Keratinocyte (primary cell): ENCODE measurements at regions not wholly inside any gene's neighbourhood (a gene's known extent, or its start where the extent isn't known, plus 50 kb on each side); places are given as distances from the start of the nearest gene placed in this dataset.

ENCODE experiments used
- DNase-seq: peaks from one replicate; pipeline ENCODE4 v3.0.0-alpha.2; 2011; ENCODE audit warnings: low read depth, missing footprints, low spot score
- FAIRE-seq: peaks from 2 replicates; lab custom pipeline; 2011; peaks lifted over from hg19 to GRCh38; lab: Jason Lieb, UNC
- H2AFZ ChIP-seq: 2 replicates; pipeline ENCODE4 v1.6.0; 2012; ENCODE audit warnings: low read length, control low read depth, inconsistent platforms; ENCODE audit not compliant: control insufficient read depth
- H3K27ac ChIP-seq: 2 replicates; pipeline ENCODE4 v1.5.1; 2011; ENCODE audit warnings: low read length; ENCODE audit not compliant: control insufficient read depth, insufficient read depth
- H3K27me3 ChIP-seq: 3 replicates; pipeline ENCODE4 v1.6.0; 2011; ENCODE audit warnings: low read length; ENCODE audit not compliant: control insufficient read depth, insufficient read depth; ENCODE audit errors: extremely low read depth
- H3K36me3 ChIP-seq, 2 experiments: 2 replicates in 1 of 2; 3 replicates in 1 of 2; pipeline ENCODE4 v1.5.1; 2011; ENCODE audit warnings: low read length in 2 of 2, mild to moderate bottlenecking in 1 of 2; ENCODE audit not compliant: control insufficient read depth in 2 of 2, insufficient read depth in 2 of 2; ENCODE audit errors: extremely low read depth in 1 of 2
- H3K4me1 ChIP-seq: 3 replicates; pipeline ENCODE4 v1.5.1; 2011; ENCODE audit warnings: low read length; ENCODE audit not compliant: control insufficient read depth, insufficient read depth; ENCODE audit errors: extremely low read depth
- H3K4me2 ChIP-seq: 3 replicates; pipeline ENCODE4 v1.6.0; 2011; ENCODE audit warnings: low read depth, low read length; ENCODE audit not compliant: control insufficient read depth, insufficient read depth; ENCODE audit errors: extremely low read depth
- H3K4me3 ChIP-seq, 3 experiments: fragments of 200-600 bp in 1 of 3; sonication (generic) in 1 of 3; 2 replicates in 2 of 3; 3 replicates in 1 of 3; pipeline ENCODE4 v1.5.1; 2011 to 2016; ENCODE audit warnings: low read length in 3 of 3, mild to moderate bottlenecking in 3 of 3, control low read depth in 2 of 3, inconsistent platforms in 1 of 3, low read depth in 1 of 3, mixed read lengths in 1 of 3, mixed run types in 1 of 3, moderate library complexity in 1 of 3; ENCODE audit not compliant: control insufficient read depth in 2 of 3, insufficient read depth in 2 of 3; ENCODE audit errors: extremely low read depth in 1 of 3
- H3K79me2 ChIP-seq: 2 replicates; pipeline ENCODE4 v1.6.0; 2012; ENCODE audit warnings: low read length; ENCODE audit not compliant: control insufficient read depth, insufficient read depth
- H3K9ac ChIP-seq: 3 replicates; pipeline ENCODE4 v1.6.0; 2011; ENCODE audit warnings: low read length; ENCODE audit not compliant: control insufficient read depth, insufficient read depth; ENCODE audit errors: extremely low read depth
- H3K9me1 ChIP-seq: 3 replicates; pipeline ENCODE4 v1.6.0; 2011; ENCODE audit warnings: low read length; ENCODE audit not compliant: control insufficient read depth, insufficient read depth; ENCODE audit errors: extremely low read depth
- H3K9me3 ChIP-seq: 2 replicates; pipeline ENCODE4 v1.5.1; 2012; ENCODE audit warnings: low read depth, low read length; ENCODE audit not compliant: control insufficient read depth
- H4K20me1 ChIP-seq: 3 replicates; pipeline ENCODE4 v1.6.0; 2011; ENCODE audit warnings: low read length; ENCODE audit not compliant: control insufficient read depth, insufficient read depth; ENCODE audit errors: extremely low read depth
- EZH2 ChIP-seq: IDR thresholded peaks from one replicate; pipeline ENCODE4 v1.6.1; 2012; ENCODE audit warnings: inconsistent platforms, mild to moderate bottlenecking, low read length, moderate library complexity
- dilution Hi-C: fragments of 300-500 bp; cut with MboI; formaldehyde crosslinking; loops from one replicate; pipeline ENCODE4 v1.7.0; 2020; ENCODE audit warnings: low sequenced_read_pairs; ENCODE audit not compliant: extremely low pct_ligation_motif_present
- TF ChIP-seq, protein P1 (sequence below), 3 experiments: IDR thresholded peaks in 1 of 3; conservative IDR thresholded peaks in 1 of 3; optimal IDR thresholded peaks in 1 of 3; 2 replicates in 2 of 3; 3 replicates in 1 of 3; pipeline versions ENCODE3 to v1.5.1; 2011; ENCODE audit warnings: low read length in 3 of 3, mild to moderate bottlenecking in 3 of 3, moderate library complexity in 2 of 3, control low read depth in 1 of 3, inconsistent platforms in 1 of 3; ENCODE audit not compliant: insufficient read depth in 2 of 3; ENCODE audit errors: extremely low read depth in 1 of 3

DNA sequence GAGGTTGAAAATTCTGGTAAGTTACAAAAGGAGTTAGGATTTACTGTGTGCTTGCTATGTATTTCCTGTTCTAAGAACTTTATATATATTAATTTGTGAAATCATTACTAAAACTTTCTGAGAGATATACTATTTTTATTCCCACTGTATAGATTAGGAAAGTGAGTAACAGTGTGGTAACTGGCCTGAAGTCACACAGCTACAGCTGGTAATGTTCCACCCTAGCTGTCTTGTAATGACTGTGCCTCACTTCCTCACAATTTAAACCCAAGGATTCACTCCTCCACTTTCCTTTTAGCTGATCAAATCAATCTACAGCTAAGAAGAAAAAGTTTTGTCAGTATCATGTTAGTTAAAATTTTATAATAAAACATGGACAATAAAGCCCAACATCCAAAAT, 278.8 kb downstream of the GAS1 start:
- Histone ChIP-seq H3K4me3 (no peak overlapping the region), H3K27me3 (no peaks in the 10 kb centered on the region), H3K4me1 (peaks cover 11% of the 10 kb centered on the region), H3K9me1 (no peaks in the 10 kb centered on the region), H3K79me2 (no peaks in the 10 kb centered on the region), H4K20me1 (no peaks in the 10 kb centered on the region), H3K9me3 (no peaks in the 10 kb centered on the region), H3K9ac (no peak overlapping the region), H2AFZ (no peak overlapping the region), H3K4me2 (no peak overlapping the region), H3K36me3 (no peaks in the 10 kb centered on the region), H3K27ac (no peak overlapping the region)
- DNase-seq = no peak
- TF ChIP-seq, protein P1, sequence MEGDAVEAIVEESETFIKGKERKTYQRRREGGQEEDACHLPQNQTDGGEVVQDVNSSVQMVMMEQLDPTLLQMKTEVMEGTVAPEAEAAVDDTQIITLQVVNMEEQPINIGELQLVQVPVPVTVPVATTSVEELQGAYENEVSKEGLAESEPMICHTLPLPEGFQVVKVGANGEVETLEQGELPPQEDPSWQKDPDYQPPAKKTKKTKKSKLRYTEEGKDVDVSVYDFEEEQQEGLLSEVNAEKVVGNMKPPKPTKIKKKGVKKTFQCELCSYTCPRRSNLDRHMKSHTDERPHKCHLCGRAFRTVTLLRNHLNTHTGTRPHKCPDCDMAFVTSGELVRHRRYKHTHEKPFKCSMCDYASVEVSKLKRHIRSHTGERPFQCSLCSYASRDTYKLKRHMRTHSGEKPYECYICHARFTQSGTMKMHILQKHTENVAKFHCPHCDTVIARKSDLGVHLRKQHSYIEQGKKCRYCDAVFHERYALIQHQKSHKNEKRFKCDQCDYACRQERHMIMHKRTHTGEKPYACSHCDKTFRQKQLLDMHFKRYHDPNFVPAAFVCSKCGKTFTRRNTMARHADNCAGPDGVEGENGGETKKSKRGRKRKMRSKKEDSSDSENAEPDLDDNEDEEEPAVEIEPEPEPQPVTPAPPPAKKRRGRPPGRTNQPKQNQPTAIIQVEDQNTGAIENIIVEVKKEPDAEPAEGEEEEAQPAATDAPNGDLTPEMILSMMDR (optimal IDR thresholded peaks at IDR 0.05 in 1 of 3, IDR thresholded peaks at IDR 0.05 in 1 of 3, conservative IDR thresholded peaks at IDR 0.05 in 1 of 3; ENCODE audit: extremely low read depth in 1 of 3, insufficient read depth in 2 of 3, low read length in 3 of 3) = no peak
- TF ChIP-seq EZH2 = no peak
- FAIRE-seq = no peak
- dilution Hi-C loops = no loop called here

DNA sequence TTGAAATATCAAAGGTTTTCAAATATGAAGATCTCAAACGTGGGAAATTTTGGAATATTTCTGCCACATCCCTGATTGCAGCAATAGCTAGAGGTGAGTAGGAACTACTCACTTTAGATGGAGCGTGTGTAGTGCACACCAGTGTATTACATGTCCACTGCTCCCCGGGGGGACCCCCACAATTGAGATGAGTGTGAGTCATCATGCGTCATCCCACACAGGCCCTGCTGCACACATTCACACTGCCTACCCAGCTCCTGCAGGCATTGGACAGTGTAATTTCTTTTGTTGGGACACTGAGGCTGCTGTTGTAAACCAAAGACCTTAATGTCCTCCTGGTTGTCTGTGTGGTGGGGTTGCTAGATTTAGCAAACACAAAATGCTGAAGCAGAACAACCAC, 280.0 kb downstream of the GAS1 start:
- no peak overlapping the region for H3K9ac ChIP-seq
- FAIRE-seq = no peak
- no peaks in the 10 kb centered on the region for H3K79me2 ChIP-seq
- H3K9me3 ChIP-seq = no peaks in the 10 kb centered on the region
- no peak overlapping the region for H3K4me3 ChIP-seq
- peaks cover 12% of the 10 kb centered on the region for H3K4me1 ChIP-seq
- H3K9me1 ChIP-seq = no peaks in the 10 kb centered on the region
- H3K36me3 ChIP-seq = no peaks in the 10 kb centered on the region
- dilution Hi-C loops = no loop called here
- H3K4me2 ChIP-seq = no peak overlapping the region
- DNase-seq = no peak
- no peak for TF ChIP-seq EZH2
- TF ChIP-seq, protein P1 (optimal IDR thresholded peaks at IDR 0.05 in 1 of 3, IDR thresholded peaks at IDR 0.05 in 1 of 3, conservative IDR thresholded peaks at IDR 0.05 in 1 of 3; ENCODE audit: extremely low read depth in 1 of 3, insufficient read depth in 2 of 3, low read length in 3 of 3) = no peak
- H3K27ac ChIP-seq = no peak overlapping the region
- no peaks in the 10 kb centered on the region for H4K20me1 ChIP-seq
- no peak overlapping the region for H2AFZ ChIP-seq
- no peaks in the 10 kb centered on the region for H3K27me3 ChIP-seq
